H1 (cell line): ENCODE measurements at regions not wholly inside any gene's neighbourhood (a gene's known extent, or its start where the extent isn't known, plus 50 kb on each side); places are given as distances from the start of the nearest gene placed in this dataset.

Source experiments
- ATF2 ChIP-seq: IDR thresholded peaks from 2 replicates; pipeline ENCODE4 v1.6.1; 2012; ENCODE audit warnings: low read length, inconsistent platforms
- CEBPB ChIP-seq: IDR thresholded peaks from 2 replicates; pipeline ENCODE4 v1.6.1; 2012; ENCODE audit warnings: low read depth, low read length
- CHD7 ChIP-seq: fragments of 300-600 bp; sonication (generic); IDR thresholded peaks from 2 replicates; pipeline ENCODE4 v1.7.1; 2012; ENCODE audit warnings: low read length, moderate library complexity, mild to moderate bottlenecking, inconsistent platforms; ENCODE audit not compliant: insufficient replicate concordance
- CTBP2 ChIP-seq: IDR thresholded peaks from 2 replicates; pipeline ENCODE4 v1.7.0; 2011; ENCODE audit warnings: borderline replicate concordance, mild to moderate bottlenecking, moderate library complexity, mixed read lengths, low read length; ENCODE audit not compliant: insufficient read depth, insufficient read length
- CTCF ChIP-seq, 3 experiments: IDR thresholded peaks; 1 replicate in 2 of 3; 2 replicates in 1 of 3; pipeline versions ENCODE4 v1.5.1 to v1.6.1; 2011; ENCODE audit warnings: low read length in 3 of 3, mild to moderate bottlenecking in 3 of 3, inconsistent platforms in 2 of 3, low read depth in 1 of 3, moderate library complexity in 1 of 3; ENCODE audit not compliant: insufficient read depth in 1 of 3; ENCODE audit errors: control extremely low read depth in 1 of 3
- EZH2 ChIP-seq: fragments of 200-600 bp; sonication (generic); IDR thresholded peaks from 2 replicates; pipeline ENCODE4 v1.7.1; 2012; ENCODE audit warnings: low read depth, mild to moderate bottlenecking, moderate library complexity, low read length, inconsistent platforms; ENCODE audit not compliant: severe bottlenecking
- JUN ChIP-seq: IDR thresholded peaks from 2 replicates; pipeline ENCODE4 v1.6.1; 2011; ENCODE audit warnings: low read depth, mild to moderate bottlenecking, improper control_type of control experiment, low read length
- MAFK ChIP-seq: IDR thresholded peaks from 2 replicates; pipeline ENCODE4 v1.6.1; 2012; ENCODE audit warnings: low read depth, mild to moderate bottlenecking, improper control_type of control experiment, low read length
- MAX ChIP-seq: IDR thresholded peaks from 2 replicates; pipeline ENCODE4 v1.6.1; 2012; ENCODE audit warnings: inconsistent platforms
- POLR2A ChIP-seq, 2 experiments: IDR thresholded peaks; 1 replicate in 1 of 2; 2 replicates in 1 of 2; pipeline ENCODE4 v1.6.1; 2011; ENCODE audit warnings: low read depth in 2 of 2, low read length in 2 of 2, mild to moderate bottlenecking in 2 of 2; ENCODE audit errors: control extremely low read depth in 1 of 2
- POLR2AphosphoS5 ChIP-seq: IDR thresholded peaks from 2 replicates; pipeline ENCODE4 v1.6.1; 2011; ENCODE audit warnings: low read depth, low read length
- TAF1 ChIP-seq: IDR thresholded peaks from 2 replicates; pipeline ENCODE4 v1.6.1; 2011; ENCODE audit warnings: mild to moderate bottlenecking, low read depth, low read length
- YY1 ChIP-seq: IDR thresholded peaks from 2 replicates; pipeline ENCODE4 v1.6.1; 2011; ENCODE audit warnings: low read depth, mild to moderate bottlenecking, low read length

- TF ChIP-seq CTCF (IDR thresholded peaks at IDR 0.05; ENCODE audit: control extremely low read depth in 1 of 3, insufficient read depth in 1 of 3, low read depth in 1 of 3, low read length in 3 of 3) (no peak), JUN (no peak), POLR2A (IDR thresholded peaks at IDR 0.05; ENCODE audit: control extremely low read depth in 1 of 2, low read depth in 2 of 2, low read length in 2 of 2) (no peak), MAFK (no peak), YY1 (no peak), ATF2 (no peak), POLR2AphosphoS5 (no peak), TAF1 (no peak), CHD7 (no peak), MAX (no peak), CTBP2 (no peak), CEBPB (no peak), EZH2 (no peak)
Measured at GRCh38 chr3:23659840-23660430, 145.8 kb upstream of the UBE2E1 start.
